Calu3 (cell line): ENCODE measurements at regions not wholly inside any gene's neighbourhood (a gene's known extent, or its start where the extent isn't known, plus 50 kb on each side); places are given as distances from the start of the nearest gene placed in this dataset.

Experiments
- BruUV-seq: library from RNA; stranded (reverse); fragments of 400-500 nt; replicated peaks from 2 replicates; lab custom pipeline; 2021; lab: Mats Ljungman, UMichigan
- CTCF ChIA-PET: fragments of 300-600 bp; sonication (Branson Sonifier 250); formaldehyde crosslinking; loops from one replicate; lab custom pipeline; 2022; ENCODE audit warnings: antibody characterized with exemption; lab: Charles Lee
- DNase-seq: peaks from one replicate; pipeline ENCODE4 v3.0.0; 2022
- H3K27ac Mint-ChIP-seq: one replicate; pipeline ENCODE4 v1.8.0; 2022; ENCODE audit warnings: mixed read lengths; ENCODE audit not compliant: unreplicated experiment
- H3K27me3 Mint-ChIP-seq: one replicate; pipeline ENCODE4 v1.8.0; 2022; ENCODE audit warnings: mixed read lengths; ENCODE audit not compliant: unreplicated experiment
- H3K36me3 Mint-ChIP-seq: one replicate; pipeline ENCODE4 v1.8.0; 2022; ENCODE audit warnings: mild to moderate bottlenecking, moderate library complexity, mixed read lengths; ENCODE audit not compliant: insufficient read depth, unreplicated experiment
- H3K4me1 Mint-ChIP-seq: one replicate; pipeline ENCODE4 v1.8.0; 2022; ENCODE audit warnings: mild to moderate bottlenecking, low read depth, mixed read lengths; ENCODE audit not compliant: unreplicated experiment
- H3K4me3 Mint-ChIP-seq: one replicate; pipeline ENCODE4 v1.8.0; 2022; ENCODE audit warnings: mild to moderate bottlenecking, low read depth, moderate library complexity, mixed read lengths; ENCODE audit not compliant: unreplicated experiment
- H3K9me3 Mint-ChIP-seq: one replicate; pipeline ENCODE4 v1.8.0; 2022; ENCODE audit warnings: low read depth, mixed read lengths; ENCODE audit not compliant: unreplicated experiment
- CTCF ChIP-seq: fragments of 200-600 bp; IDR thresholded peaks from one replicate; pipeline ENCODE4 v1.8.0; 2022; ENCODE audit warnings: antibody characterized with exemption; ENCODE audit not compliant: unreplicated experiment
- intact Hi-C: fragments of 100-400 bp; cut with micrococcal nuclease; formaldehyde crosslinking; loops from one replicate; pipeline ENCODE4 v1.10.0; 2022; ENCODE audit not compliant: unreplicated experiment

GRCh38 chr4:182111586-182111985 lies 131.6 kb upstream of the TENM3 start:
- no peak overlapping the region for H3K4me3 Mint-ChIP-seq
- TF ChIP-seq CTCF: no peak
- intact Hi-C loops: no loop called here
- DNase-seq: no peak
- H3K4me1 Mint-ChIP-seq: no peaks in the 10 kb centered on the region
- H3K27me3 Mint-ChIP-seq: no peaks in the 10 kb centered on the region
- H3K9me3 Mint-ChIP-seq: no peaks in the 10 kb centered on the region
- no peak overlapping the region for H3K27ac Mint-ChIP-seq
- H3K36me3 Mint-ChIP-seq: no peaks in the 10 kb centered on the region
- CTCF ChIA-PET: no interaction called here
- BruUV-seq: no TSS peak

GRCh38 chr4:182113779-182114178 lies 129.4 kb upstream of the TENM3 start:
- CTCF ChIA-PET: no interaction called here
- no peaks in the 10 kb centered on the region for H3K27me3 Mint-ChIP-seq
- BruUV-seq: no TSS peak

GRCh38 chr4:182124359-182124758 lies 118.8 kb upstream of the TENM3 start:
- intact Hi-C loops: no loop called here
- CTCF ChIA-PET: no interaction called here
- Mint-ChIP-seq H3K4me3 (no peak overlapping the region), H3K9me3 (no peaks in the 10 kb centered on the region), H3K36me3 (no peaks in the 10 kb centered on the region), H3K27me3 (no peaks in the 10 kb centered on the region), H3K27ac (no peak overlapping the region), H3K4me1 (no peaks in the 10 kb centered on the region)
- BruUV-seq: no TSS peak
- TF ChIP-seq CTCF: no peak
- no peak for DNase-seq

More at GRCh38 chr4:182113779-182114178, 129.4 kb upstream of the TENM3 start:
- no peak overlapping the region for H3K4me3 Mint-ChIP-seq
- no peaks in the 10 kb centered on the region for H3K4me1 Mint-ChIP-seq
- TF ChIP-seq CTCF: no peak
- H3K9me3 Mint-ChIP-seq: no peaks in the 10 kb centered on the region
- H3K27ac Mint-ChIP-seq: no peak overlapping the region
- H3K36me3 Mint-ChIP-seq: no peaks in the 10 kb centered on the region
- DNase-seq: no peak
- intact Hi-C loops: no loop called here

- H3K27ac Mint-ChIP-seq: no peak overlapping the region
- BruUV-seq: no TSS peak
- H3K4me1 Mint-ChIP-seq: no peaks in the 10 kb centered on the region
- no peaks in the 10 kb centered on the region for H3K27me3 Mint-ChIP-seq
- intact Hi-C loops: no loop called here
- H3K4me3 Mint-ChIP-seq: no peak overlapping the region
- DNase-seq: no peak
- H3K36me3 Mint-ChIP-seq: no peaks in the 10 kb centered on the region
- TF ChIP-seq CTCF: no peak
- no peaks in the 10 kb centered on the region for H3K9me3 Mint-ChIP-seq
- CTCF ChIA-PET: no interaction called here
Observed at GRCh38 chr4:182126096-182126495, 117.1 kb upstream of the TENM3 start.
